DND-41 (cell line): ENCODE measurements at regions not wholly inside any gene's neighbourhood (a gene's known extent, or its start where the extent isn't known, plus 50 kb on each side); places are given as distances from the start of the nearest gene placed in this dataset.

Experiments
- ATAC-seq: fragments of 200-7000 bp; cut with Tn5 transposase; 3 replicates; pipeline ENCODE4 v1.9.1; 2021; ENCODE audit warnings: low read depth; ENCODE audit not compliant: insufficient read depth
- DNase-seq: peaks from one replicate; pipeline ENCODE4 v3.0.0-alpha.2; 2020
- H2AFZ ChIP-seq: 2 replicates; pipeline ENCODE4 v1.6.0; 2012; ENCODE audit warnings: low read depth, low read length
- H3K27ac ChIP-seq: 2 replicates; pipeline ENCODE4 v1.5.1; 2012; ENCODE audit warnings: low read length, inconsistent platforms
- H3K27me3 ChIP-seq: fragments of 200-600 bp; sonication (generic); 2 replicates; pipeline ENCODE4 v1.6.0; 2012; ENCODE audit warnings: low read length, mild to moderate bottlenecking, inconsistent platforms; ENCODE audit not compliant: insufficient read depth, poor library complexity
- H3K36me3 ChIP-seq: 2 replicates; pipeline ENCODE4 v1.5.1; 2012; ENCODE audit warnings: low read length, inconsistent platforms; ENCODE audit not compliant: insufficient read depth
- H3K4me1 ChIP-seq: 2 replicates; pipeline ENCODE4 v1.5.1; 2012; ENCODE audit warnings: mild to moderate bottlenecking, low read length; ENCODE audit not compliant: insufficient read depth
- H3K4me2 ChIP-seq: 2 replicates; pipeline ENCODE4 v1.6.0; 2012; ENCODE audit warnings: mild to moderate bottlenecking, moderate library complexity, low read length, inconsistent platforms; ENCODE audit not compliant: insufficient read depth
- H3K4me3 ChIP-seq, 2 experiments: fragments of 200-600 bp in 1 of 2; shearing (Covaris generic) in 1 of 2; 2 replicates each; pipeline ENCODE4 v1.5.1; 2012 to 2016; ENCODE audit warnings: inconsistent platforms in 2 of 2, low read length in 2 of 2, mild to moderate bottlenecking in 2 of 2, low read depth in 1 of 2, moderate library complexity in 1 of 2
- H3K79me2 ChIP-seq: 2 replicates; pipeline ENCODE4 v1.6.0; 2012; ENCODE audit warnings: low read length, inconsistent platforms; ENCODE audit not compliant: insufficient read depth
- H3K9ac ChIP-seq: 2 replicates; pipeline ENCODE4 v1.6.0; 2012; ENCODE audit warnings: low read depth, mild to moderate bottlenecking, inconsistent platforms, low read length, moderate library complexity
- H3K9me3 ChIP-seq: 2 replicates; pipeline ENCODE4 v1.5.1; 2012; ENCODE audit warnings: low read length, moderate library complexity, mild to moderate bottlenecking, inconsistent platforms; ENCODE audit not compliant: insufficient read depth, severe bottlenecking
- H4K20me1 ChIP-seq: 2 replicates; pipeline ENCODE4 v1.6.0; 2012; ENCODE audit warnings: low read length; ENCODE audit not compliant: insufficient read depth
- EZH2 ChIP-seq: IDR thresholded peaks from 3 replicates; pipeline ENCODE4 v1.6.1; 2012; ENCODE audit warnings: borderline replicate concordance, low read depth, mild to moderate bottlenecking, moderate library complexity, low read length, inconsistent platforms; ENCODE audit not compliant: severe bottlenecking
- TF ChIP-seq, protein P1 (sequence below): IDR thresholded peaks from 2 replicates; pipeline ENCODE4 v1.5.1; 2012; ENCODE audit warnings: borderline replicate concordance, low read length, moderate library complexity, mild to moderate bottlenecking; ENCODE audit not compliant: poor library complexity, severe bottlenecking; ENCODE audit errors: extremely low read depth

DNA sequence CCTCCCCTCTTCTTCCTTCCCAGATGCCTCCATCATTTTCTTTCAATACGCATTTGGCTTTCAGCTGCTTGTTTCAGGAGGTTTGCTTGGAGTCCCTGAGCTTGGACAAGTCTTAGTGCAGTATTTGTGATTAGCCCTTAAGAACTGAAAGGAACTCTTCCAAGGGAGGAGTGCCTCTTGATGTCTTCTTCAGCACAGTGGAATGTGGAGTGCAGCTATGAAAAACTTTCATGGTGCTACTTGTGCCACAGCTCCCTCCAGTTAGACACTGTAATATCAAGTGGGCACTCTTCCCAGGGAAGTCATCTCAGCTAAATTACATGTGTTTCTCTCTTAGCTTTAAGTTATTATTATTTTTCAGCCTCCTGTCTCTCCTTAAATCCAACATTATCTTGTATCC, 173.1 kb downstream of the NECTIN3 start:
- peaks cover 20% of the 10 kb centered on the region for H3K9me3 ChIP-seq
- H3K79me2 ChIP-seq, result no peaks in the 10 kb centered on the region
- H4K20me1 ChIP-seq, result no peaks in the 10 kb centered on the region
- peaks cover 5% of the 10 kb centered on the region; the same call in 1 of the 2 replicates for H3K4me1 ChIP-seq
- H3K36me3 ChIP-seq, result no peaks in the 10 kb centered on the region; the same call in 1 of the 2 replicates
- no peaks in the 10 kb centered on the region for H3K27me3 ChIP-seq
- H2AFZ ChIP-seq, result no peak overlapping the region
- no peak overlapping the region for H3K27ac ChIP-seq
- DNase-seq (no peak), ATAC-seq (no peak)
- TF ChIP-seq, protein P1, sequence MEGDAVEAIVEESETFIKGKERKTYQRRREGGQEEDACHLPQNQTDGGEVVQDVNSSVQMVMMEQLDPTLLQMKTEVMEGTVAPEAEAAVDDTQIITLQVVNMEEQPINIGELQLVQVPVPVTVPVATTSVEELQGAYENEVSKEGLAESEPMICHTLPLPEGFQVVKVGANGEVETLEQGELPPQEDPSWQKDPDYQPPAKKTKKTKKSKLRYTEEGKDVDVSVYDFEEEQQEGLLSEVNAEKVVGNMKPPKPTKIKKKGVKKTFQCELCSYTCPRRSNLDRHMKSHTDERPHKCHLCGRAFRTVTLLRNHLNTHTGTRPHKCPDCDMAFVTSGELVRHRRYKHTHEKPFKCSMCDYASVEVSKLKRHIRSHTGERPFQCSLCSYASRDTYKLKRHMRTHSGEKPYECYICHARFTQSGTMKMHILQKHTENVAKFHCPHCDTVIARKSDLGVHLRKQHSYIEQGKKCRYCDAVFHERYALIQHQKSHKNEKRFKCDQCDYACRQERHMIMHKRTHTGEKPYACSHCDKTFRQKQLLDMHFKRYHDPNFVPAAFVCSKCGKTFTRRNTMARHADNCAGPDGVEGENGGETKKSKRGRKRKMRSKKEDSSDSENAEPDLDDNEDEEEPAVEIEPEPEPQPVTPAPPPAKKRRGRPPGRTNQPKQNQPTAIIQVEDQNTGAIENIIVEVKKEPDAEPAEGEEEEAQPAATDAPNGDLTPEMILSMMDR, result no peak
- TF ChIP-seq EZH2, result no peak
- no peak overlapping the region for H3K9ac ChIP-seq
- H3K4me3 ChIP-seq, result no peak overlapping the region
- no peak overlapping the region for H3K4me2 ChIP-seq

DNA sequence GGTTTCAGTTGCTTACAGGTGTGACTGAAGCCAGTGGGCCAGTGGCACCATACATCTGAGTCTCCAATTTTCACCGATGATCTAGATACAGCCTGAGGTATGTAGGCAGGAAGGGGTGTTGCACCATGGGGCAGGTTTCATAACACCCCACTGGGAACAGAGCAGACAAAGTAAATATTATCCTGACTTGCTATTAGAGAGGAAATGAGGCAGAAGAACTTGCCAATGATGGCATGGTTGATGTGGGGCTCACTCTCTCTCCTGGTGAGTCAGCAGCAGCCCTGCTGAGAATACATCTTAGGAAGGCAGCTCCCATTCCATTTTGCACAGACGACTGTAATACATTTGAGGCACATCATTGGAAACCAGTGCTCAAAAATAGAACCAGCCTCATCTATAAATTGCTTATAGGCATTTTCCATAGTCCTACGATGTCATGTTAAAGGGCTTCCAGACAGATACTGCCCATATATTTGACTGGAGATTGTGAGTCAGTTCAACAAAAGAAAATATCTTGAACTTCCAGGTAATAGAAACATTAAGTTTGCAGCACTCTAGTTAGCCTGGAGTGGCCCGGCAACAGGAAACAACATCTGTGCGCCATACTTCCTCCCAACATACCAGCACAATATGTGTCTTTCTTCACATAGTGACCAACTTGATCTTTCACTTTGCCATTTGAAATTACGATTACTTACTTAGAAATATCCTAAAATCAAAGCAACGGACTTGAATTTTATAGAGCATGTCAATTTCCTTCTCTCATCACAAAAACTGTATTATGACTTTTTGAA, 175.5 kb downstream of the NECTIN3 start:
- H3K4me3 ChIP-seq, result no peak overlapping the region
- H3K9ac ChIP-seq, result no peak overlapping the region
- no peaks in the 10 kb centered on the region for H4K20me1 ChIP-seq
- peaks cover 13% of the 10 kb centered on the region for H3K9me3 ChIP-seq
- H3K4me2 ChIP-seq, result no peak overlapping the region
- DNase-seq (no peak), ATAC-seq (no peak; the same call in 2 of the 3 replicates)
- no peak for TF ChIP-seq EZH2
- TF ChIP-seq, protein P1, result no peak
- no peak overlapping the region for H2AFZ ChIP-seq
- no peak overlapping the region; the same call in 1 of the 2 replicates for H3K27ac ChIP-seq
- no peaks in the 10 kb centered on the region for H3K27me3 ChIP-seq
- no peaks in the 10 kb centered on the region for H3K36me3 ChIP-seq
- H3K79me2 ChIP-seq, result no peaks in the 10 kb centered on the region
- peaks cover 5% of the 10 kb centered on the region for H3K4me1 ChIP-seq

DNA sequence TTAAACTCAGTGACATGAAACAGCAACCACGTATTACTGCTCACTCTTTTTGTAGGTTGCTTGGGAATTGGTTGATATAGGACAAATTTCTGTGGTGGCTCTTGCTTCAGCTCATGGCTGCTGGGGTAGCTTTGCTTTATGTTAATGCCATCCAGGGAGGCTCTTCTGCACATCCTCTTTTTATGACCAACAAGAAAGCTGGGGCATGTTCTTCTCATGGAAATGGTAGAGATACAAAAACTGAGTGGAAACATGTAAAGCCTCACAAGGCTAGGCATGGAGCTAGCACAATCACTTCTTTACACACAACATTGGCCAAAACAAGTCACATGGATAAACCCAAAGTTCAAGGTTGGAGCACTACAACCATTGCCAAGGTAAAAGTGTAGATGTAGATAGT, 176.8 kb downstream of the NECTIN3 start:
- DNase-seq (no peak), ATAC-seq (no peak)
- Histone ChIP-seq H3K4me3 (no peak overlapping the region), H3K4me1 (peaks cover 17% of the 10 kb centered on the region), H3K79me2 (no peaks in the 10 kb centered on the region), H3K9me3 (peaks cover under 1% of the 10 kb centered on the region), H4K20me1 (no peaks in the 10 kb centered on the region), H3K36me3 (no peaks in the 10 kb centered on the region), H3K9ac (no peak overlapping the region), H3K27me3 (no peaks in the 10 kb centered on the region), H3K4me2 (no peak overlapping the region), H3K27ac (no peak overlapping the region), H2AFZ (no peak overlapping the region)
- TF ChIP-seq, protein P1, result no peak
- no peak for TF ChIP-seq EZH2
